GM12878 (cell line): ENCODE measurements at regions not wholly inside any gene's neighbourhood (a gene's known extent, or its start where the extent isn't known, plus 50 kb on each side); places are given as distances from the start of the nearest gene placed in this dataset.

Experiments
- ATAC-seq: fragments of 200-7000 bp; cut with Tn5 transposase; 3 replicates; pipeline ENCODE4 v1.9.1; 2020; ENCODE audit warnings: mild to moderate bottlenecking, moderate library complexity
- BruUV-seq: library from RNA; stranded (reverse); fragments of 400-500 nt; replicated peaks from 2 replicates; lab custom pipeline; 2021; lab: Mats Ljungman, UMichigan
- CTCF ChIA-PET: fragments of 300-600 bp; sonication (Branson Sonifier 250); formaldehyde crosslinking; extraction: SDS; loops from one replicate; lab custom pipeline; 2021; ENCODE audit warnings: inconsistent platforms; lab: Yijun Ruan, JAX
- POLR2A ChIA-PET: fragments of 350-600 bp; formaldehyde crosslinking; extraction: SDS; loops from one replicate; lab custom pipeline; 2021; ENCODE audit warnings: inconsistent platforms; lab: Charles Lee
- RAD21 ChIA-PET: fragments of 300-600 bp; sonication (Branson Sonifier 250); formaldehyde crosslinking; loops from one replicate; lab custom pipeline; 2023; ENCODE audit warnings: antibody characterized with exemption; ENCODE audit not compliant: unreplicated experiment; lab: Charles Lee
- SMC1A ChIA-PET: fragments of 300-600 bp; sonication (Branson Sonifier 250); formaldehyde crosslinking; loops from one replicate; lab custom pipeline; 2023; ENCODE audit not compliant: unreplicated experiment, uncharacterized antibody; lab: Charles Lee
- DNase-seq: peaks from one replicate; pipeline ENCODE4 v3.0.0-alpha.2; 2011; ENCODE audit warnings: low read depth, low spot score
- FAIRE-seq: peaks from 3 replicates; lab custom pipeline; 2011; peaks lifted over from hg19 to GRCh38; lab: Jason Lieb, UNC
- H2AFZ ChIP-seq: 2 replicates; pipeline ENCODE4 v1.6.0; 2011; ENCODE audit warnings: low read depth, low read length, control low read depth; ENCODE audit not compliant: control insufficient read depth
- H3K27ac ChIP-seq: 2 replicates; pipeline ENCODE4 v1.5.1; 2011; ENCODE audit warnings: control low read depth; ENCODE audit not compliant: control insufficient read depth, insufficient read depth
- H3K27me3 ChIP-seq, 2 experiments: replicated peaks in 1 of 2; 2 replicates each; pipeline versions ENCODE4 v1.6.0 to v1.6.1; 2011; ENCODE audit warnings: low read length in 1 of 2; ENCODE audit not compliant: control insufficient read depth in 2 of 2, insufficient read depth in 2 of 2
- H3K36me3 ChIP-seq, 2 experiments: 2 replicates each; pipeline ENCODE4 v1.5.1; 2011; ENCODE audit warnings: low read length in 1 of 2; ENCODE audit not compliant: control insufficient read depth in 2 of 2, insufficient read depth in 2 of 2
- H3K4me1 ChIP-seq: 2 replicates; pipeline ENCODE4 v1.6.1; 2011; ENCODE audit warnings: mild to moderate bottlenecking, low read length, moderate library complexity, mixed read lengths; ENCODE audit not compliant: control insufficient read depth, insufficient read depth
- H3K4me2 ChIP-seq: 2 replicates; pipeline ENCODE4 v1.6.0; 2011; ENCODE audit warnings: control low read depth; ENCODE audit not compliant: control insufficient read depth, insufficient read depth
- H3K4me3 ChIP-seq: fragments of 200-600 bp; sonication (generic); 2 replicates; pipeline ENCODE4 v1.5.1; 2016
- H3K79me2 ChIP-seq: 2 replicates; pipeline ENCODE4 v1.6.0; 2011; ENCODE audit warnings: low read length; ENCODE audit not compliant: control insufficient read depth, insufficient read depth
- H3K9ac ChIP-seq: 2 replicates; pipeline ENCODE4 v1.8.0; 2011; ENCODE audit warnings: low read length, control low read depth, mixed read lengths; ENCODE audit not compliant: control insufficient read depth, insufficient read depth
- H3K9me3 ChIP-seq: replicated peaks from 3 replicates; pipeline ENCODE4 v1.5.1; 2011; ENCODE audit warnings: mild to moderate bottlenecking, low read length; ENCODE audit not compliant: control insufficient read depth, insufficient read depth
- H4K20me1 ChIP-seq: 2 replicates; pipeline ENCODE4 v1.6.0; 2011; ENCODE audit not compliant: control insufficient read depth, insufficient read depth
- BHLHE40 ChIP-seq, 2 experiments: fragments of 450-650 bp in 1 of 2; IDR thresholded peaks; 2 replicates each; pipeline ENCODE4 v1.6.1; 2011 to 2017; ENCODE audit warnings: low read depth in 2 of 2, borderline replicate concordance in 1 of 2, improper control_type of control experiment in 1 of 2, low read length in 1 of 2, mild to moderate bottlenecking in 1 of 2
- CBX3 ChIP-seq: fragments of 200-600 bp; sonication (generic); IDR thresholded peaks from 2 replicates; pipeline ENCODE4 v1.6.1; 2016; ENCODE audit warnings: low read depth, borderline replicate concordance
- HDAC6 ChIP-seq: fragments of 200-600 bp; sonication (generic); IDR thresholded peaks from one replicate; pipeline ENCODE4 v1.8.0; 2017; ENCODE audit warnings: antibody characterized with exemption; ENCODE audit not compliant: unreplicated experiment
- MTA2 ChIP-seq: fragments of 450-650 bp; IDR thresholded peaks from 2 replicates; pipeline ENCODE4 v1.6.1; 2016; ENCODE audit warnings: low read depth, mild to moderate bottlenecking, moderate library complexity
- NRF1 ChIP-seq: conservative IDR thresholded peaks from 2 replicates; pipeline ENCODE4 v1.6.1; 2011; ENCODE audit warnings: mild to moderate bottlenecking, low read depth, low read length, improper control_type of control experiment
- ZNF274 ChIP-seq: IDR thresholded peaks from one replicate; pipeline ENCODE4 v1.8.0; 2011; ENCODE audit not compliant: insufficient read length, insufficient read depth
- ZNF384 ChIP-seq: IDR thresholded peaks from 2 replicates; pipeline ENCODE4 v1.6.1; 2012; ENCODE audit warnings: low read depth, mild to moderate bottlenecking, low read length, improper control_type of control experiment, borderline replicate concordance
- WGBS: methylation state at CpG from one replicate; pipeline ENCODE4 v1.1.6; 2016; ENCODE audit warnings: low lambda C conversion rate; ENCODE audit not compliant: insufficient replicate concordance, insufficient coverage; ENCODE audit errors: missing lambda C conversion rate; 5-methylcytosine and 5-hydroxymethylcytosine counted together
- in situ Hi-C: fragments of 300-500 bp; cut with MboI; formaldehyde crosslinking; loops from 9 replicates; pipeline ENCODE4 v1.14.3; 2018; ENCODE audit warnings: mixed read lengths
- intact Hi-C: fragments of 100-400 bp; cut with micrococcal nuclease; formaldehyde crosslinking; loops from one replicate; pipeline ENCODE4 v1.14.2; 2022; ENCODE audit not compliant: unreplicated experiment
- TF ChIP-seq, protein P1 (sequence below): IDR thresholded peaks from 2 replicates; pipeline ENCODE4 v1.6.1; 2012; ENCODE audit warnings: improper control_type of control experiment, low read depth, low read length; ENCODE audit not compliant: insufficient replicate concordance
- TF ChIP-seq, protein P2 (sequence below): fragments of 450-650 bp; conservative IDR thresholded peaks from 2 replicates; pipeline ENCODE4 v1.6.1; 2017; ENCODE audit warnings: mild to moderate bottlenecking, moderate library complexity

DNA sequence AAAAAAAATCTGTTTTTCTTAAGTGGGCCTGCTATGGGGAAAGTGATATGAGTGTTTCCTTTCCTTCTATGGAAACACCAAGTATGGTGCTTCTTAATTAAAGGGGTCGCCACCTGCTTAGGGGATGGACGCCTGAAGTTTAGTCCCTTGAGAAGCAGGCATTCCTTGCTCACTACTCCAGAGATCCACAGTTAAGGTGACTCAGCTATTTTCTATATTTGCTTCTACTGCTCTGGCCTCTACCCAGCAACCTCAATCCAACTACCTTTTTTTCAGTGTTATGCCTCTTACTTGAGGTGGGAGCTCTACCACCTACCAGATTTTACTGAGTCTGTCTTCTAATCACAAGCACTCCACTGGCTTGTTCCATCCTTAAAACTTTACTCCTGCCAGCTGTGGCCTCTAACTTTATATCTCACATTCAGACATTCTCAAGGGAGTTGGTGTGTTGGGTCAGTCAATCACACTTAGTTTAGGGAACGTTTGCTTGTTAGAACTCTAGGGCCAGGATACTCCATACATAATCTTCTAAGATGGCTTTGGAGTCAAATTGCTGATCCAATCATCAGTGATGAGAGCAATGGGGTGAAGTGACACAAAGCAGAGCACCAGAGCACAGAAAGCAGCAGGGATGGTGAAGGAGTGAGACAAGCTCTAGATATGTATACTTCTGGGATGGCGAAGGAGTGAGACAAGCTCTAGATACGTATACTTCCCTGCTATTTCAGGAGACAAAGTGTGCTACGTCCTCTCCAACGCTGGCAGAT, 708.1 kb downstream of the EFNA5 start:
- H3K4me3 ChIP-seq, result no peak overlapping the region
- TF ChIP-seq MTA2, result no peak
- no peak overlapping the region for H3K4me2 ChIP-seq
- ATAC-seq (no peak), FAIRE-seq (no peak), DNase-seq (no peak)
- RAD21 ChIA-PET, result no interaction called here
- 23% methylated on average over 7 of the region's 7 CpGs for WGBS
- no peak overlapping the region for H3K9ac ChIP-seq
- H3K27me3 ChIP-seq, result no peaks in the 10 kb centered on the region
- no peaks in the 10 kb centered on the region for H3K79me2 ChIP-seq
- no TSS peak for BruUV-seq
- CTCF ChIA-PET, result no interaction called here
- H3K36me3 ChIP-seq, result no peaks in the 10 kb centered on the region
- no peaks in the 10 kb centered on the region for H3K4me1 ChIP-seq
- in situ Hi-C loops (no loop called here), intact Hi-C loops (no loop called here)
- no peak overlapping the region for H2AFZ ChIP-seq
- SMC1A ChIA-PET, result no interaction called here
- POLR2A ChIA-PET, result no interaction called here
- no peak overlapping the region for H3K27ac ChIP-seq
- H4K20me1 ChIP-seq, result no peaks in the 10 kb centered on the region
- H3K9me3 ChIP-seq, result no peaks in the 10 kb centered on the region

- Histone ChIP-seq H3K9ac (no peak overlapping the region), H3K36me3 (no peaks in the 10 kb centered on the region), H3K9me3 (no peaks in the 10 kb centered on the region), H2AFZ (no peak overlapping the region), H3K4me3 (no peak overlapping the region), H3K27me3 (no peaks in the 10 kb centered on the region), H3K79me2 (no peaks in the 10 kb centered on the region), H4K20me1 (no peaks in the 10 kb centered on the region), H3K4me1 (no peaks in the 10 kb centered on the region), H3K27ac (no peak overlapping the region), H3K4me2 (no peak overlapping the region)
- in situ Hi-C loops, result no loop called here
- intact Hi-C loops, result no loop called here
- no TSS peak for BruUV-seq
- ChIA-PET RAD21 (interaction anchor here (0.6 kb wide), 1 partner anchor 71 kb away, joined by 5 read pairs; no protein-coding TSS in a partner anchor), SMC1A (interaction anchor here (0.8 kb wide), 1 partner anchor 27 kb away, joined by 3 read pairs; no protein-coding TSS in a partner anchor), POLR2A (no interaction called here), CTCF (no interaction called here)
- FAIRE-seq (no peak), ATAC-seq (no peak), DNase-seq (no peak)
- 4% methylated on average over 2 of the region's 2 CpGs for WGBS
- TF ChIP-seq, protein P1, sequence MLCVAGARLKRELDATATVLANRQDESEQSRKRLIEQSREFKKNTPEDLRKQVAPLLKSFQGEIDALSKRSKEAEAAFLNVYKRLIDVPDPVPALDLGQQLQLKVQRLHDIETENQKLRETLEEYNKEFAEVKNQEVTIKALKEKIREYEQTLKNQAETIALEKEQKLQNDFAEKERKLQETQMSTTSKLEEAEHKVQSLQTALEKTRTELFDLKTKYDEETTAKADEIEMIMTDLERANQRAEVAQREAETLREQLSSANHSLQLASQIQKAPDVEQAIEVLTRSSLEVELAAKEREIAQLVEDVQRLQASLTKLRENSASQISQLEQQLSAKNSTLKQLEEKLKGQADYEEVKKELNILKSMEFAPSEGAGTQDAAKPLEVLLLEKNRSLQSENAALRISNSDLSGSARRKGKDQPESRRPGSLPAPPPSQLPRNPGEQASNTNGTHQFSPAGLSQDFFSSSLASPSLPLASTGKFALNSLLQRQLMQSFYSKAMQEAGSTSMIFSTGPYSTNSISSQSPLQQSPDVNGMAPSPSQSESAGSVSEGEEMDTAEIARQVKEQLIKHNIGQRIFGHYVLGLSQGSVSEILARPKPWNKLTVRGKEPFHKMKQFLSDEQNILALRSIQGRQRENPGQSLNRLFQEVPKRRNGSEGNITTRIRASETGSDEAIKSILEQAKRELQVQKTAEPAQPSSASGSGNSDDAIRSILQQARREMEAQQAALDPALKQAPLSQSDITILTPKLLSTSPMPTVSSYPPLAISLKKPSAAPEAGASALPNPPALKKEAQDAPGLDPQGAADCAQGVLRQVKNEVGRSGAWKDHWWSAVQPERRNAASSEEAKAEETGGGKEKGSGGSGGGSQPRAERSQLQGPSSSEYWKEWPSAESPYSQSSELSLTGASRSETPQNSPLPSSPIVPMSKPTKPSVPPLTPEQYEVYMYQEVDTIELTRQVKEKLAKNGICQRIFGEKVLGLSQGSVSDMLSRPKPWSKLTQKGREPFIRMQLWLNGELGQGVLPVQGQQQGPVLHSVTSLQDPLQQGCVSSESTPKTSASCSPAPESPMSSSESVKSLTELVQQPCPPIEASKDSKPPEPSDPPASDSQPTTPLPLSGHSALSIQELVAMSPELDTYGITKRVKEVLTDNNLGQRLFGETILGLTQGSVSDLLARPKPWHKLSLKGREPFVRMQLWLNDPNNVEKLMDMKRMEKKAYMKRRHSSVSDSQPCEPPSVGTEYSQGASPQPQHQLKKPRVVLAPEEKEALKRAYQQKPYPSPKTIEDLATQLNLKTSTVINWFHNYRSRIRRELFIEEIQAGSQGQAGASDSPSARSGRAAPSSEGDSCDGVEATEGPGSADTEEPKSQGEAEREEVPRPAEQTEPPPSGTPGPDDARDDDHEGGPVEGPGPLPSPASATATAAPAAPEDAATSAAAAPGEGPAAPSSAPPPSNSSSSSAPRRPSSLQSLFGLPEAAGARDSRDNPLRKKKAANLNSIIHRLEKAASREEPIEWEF, result no peak
- TF ChIP-seq CBX3, result no peak
- TF ChIP-seq ZNF274, result no peak
- TF ChIP-seq HDAC6, result no peak
- no peak for TF ChIP-seq BHLHE40 (IDR thresholded peaks at IDR 0.05; ENCODE audit: borderline replicate concordance in 1 of 2, low read depth in 2 of 2, low read length in 1 of 2)
- TF ChIP-seq ZNF384, result no peak
- TF ChIP-seq, protein P2, sequence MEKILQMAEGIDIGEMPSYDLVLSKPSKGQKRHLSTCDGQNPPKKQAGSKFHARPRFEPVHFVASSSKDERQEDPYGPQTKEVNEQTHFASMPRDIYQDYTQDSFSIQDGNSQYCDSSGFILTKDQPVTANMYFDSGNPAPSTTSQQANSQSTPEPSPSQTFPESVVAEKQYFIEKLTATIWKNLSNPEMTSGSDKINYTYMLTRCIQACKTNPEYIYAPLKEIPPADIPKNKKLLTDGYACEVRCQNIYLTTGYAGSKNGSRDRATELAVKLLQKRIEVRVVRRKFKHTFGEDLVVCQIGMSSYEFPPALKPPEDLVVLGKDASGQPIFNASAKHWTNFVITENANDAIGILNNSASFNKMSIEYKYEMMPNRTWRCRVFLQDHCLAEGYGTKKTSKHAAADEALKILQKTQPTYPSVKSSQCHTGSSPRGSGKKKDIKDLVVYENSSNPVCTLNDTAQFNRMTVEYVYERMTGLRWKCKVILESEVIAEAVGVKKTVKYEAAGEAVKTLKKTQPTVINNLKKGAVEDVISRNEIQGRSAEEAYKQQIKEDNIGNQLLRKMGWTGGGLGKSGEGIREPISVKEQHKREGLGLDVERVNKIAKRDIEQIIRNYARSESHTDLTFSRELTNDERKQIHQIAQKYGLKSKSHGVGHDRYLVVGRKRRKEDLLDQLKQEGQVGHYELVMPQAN, result no peak
- no peak for TF ChIP-seq NRF1
These were observed 711.4 kb downstream of the EFNA5 start for GRCh38 chr5:106959387-106959786.
